Liver (tissue), 3 donors: ENCODE measurements at regions not wholly inside any gene's neighbourhood (a gene's known extent, or its start where the extent isn't known, plus 50 kb on each side); places are given as distances from the start of the nearest gene placed in this dataset.

Source experiments
- ATF3 ChIP-seq: IDR thresholded peaks from 2 replicates; pipeline ENCODE4 v1.6.1; 2016; ENCODE audit warnings: antibody characterized with exemption
- GABPA ChIP-seq, 2 donors: IDR thresholded peaks in 1 of 2; conservative IDR thresholded peaks in 1 of 2; 2 replicates each; pipeline ENCODE4 v1.6.1; 2016; ENCODE audit warnings: antibody characterized with exemption in 2 of 2, mild to moderate bottlenecking in 1 of 2, moderate library complexity in 1 of 2
- MAX ChIP-seq: IDR thresholded peaks from 2 replicates; pipeline ENCODE4 v1.6.1; 2016; ENCODE audit warnings: antibody characterized with exemption
- TF ChIP-seq, protein P1 (sequence below): fragments of 150-350 bp; IDR thresholded peaks from 2 replicates; pipeline ENCODE4 v1.5.1; 2017; ENCODE audit warnings: improper control_type of control experiment, low read depth, low read length; ENCODE audit not compliant: missing input control
- donor health status: healthy.
- donor health status: healthy.

DNA sequence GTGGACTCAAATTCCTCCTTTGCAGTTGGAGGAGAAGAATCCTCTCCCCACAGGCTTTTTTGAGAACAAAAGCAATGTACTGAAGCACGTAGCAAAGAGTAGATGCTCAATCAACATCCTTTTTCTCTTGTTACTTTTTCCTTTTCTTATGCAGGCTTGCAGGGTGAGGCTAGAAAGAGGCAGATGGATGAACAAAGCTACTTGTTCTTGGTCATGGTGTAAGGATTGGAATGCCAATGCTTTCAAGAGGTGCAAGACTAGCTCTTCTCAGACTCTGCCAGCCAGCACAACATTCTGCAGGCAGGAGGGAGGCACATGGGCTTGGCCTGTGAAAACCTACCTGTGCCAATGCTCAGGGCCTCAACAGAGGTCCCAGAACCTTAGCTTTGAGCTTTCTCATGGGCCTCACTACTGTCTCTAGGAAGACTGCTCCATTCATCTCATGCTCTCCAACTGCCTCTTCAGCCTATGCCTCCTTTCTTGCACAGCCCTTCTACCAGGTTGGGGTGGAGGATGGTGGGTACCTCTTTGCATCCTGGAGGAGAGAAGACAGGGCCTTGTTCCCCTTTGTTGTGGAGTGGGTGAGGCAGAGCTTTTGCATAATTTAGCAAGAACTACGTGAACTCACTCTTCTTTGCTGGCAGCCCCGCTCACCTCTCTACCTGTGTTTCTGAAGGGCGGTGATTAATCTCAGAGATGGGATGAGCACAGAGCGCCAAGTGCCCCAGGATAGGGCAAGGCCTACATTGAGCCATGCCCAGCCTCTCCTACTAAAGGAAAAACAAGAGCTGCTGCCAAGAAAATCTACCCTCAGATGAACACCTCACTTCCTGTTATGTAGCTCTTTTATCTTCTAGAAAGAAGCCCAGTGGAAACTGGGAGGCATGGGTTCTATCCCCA is 1119.7 kb downstream of the VRK1 start:
- TF ChIP-seq, protein P1, sequence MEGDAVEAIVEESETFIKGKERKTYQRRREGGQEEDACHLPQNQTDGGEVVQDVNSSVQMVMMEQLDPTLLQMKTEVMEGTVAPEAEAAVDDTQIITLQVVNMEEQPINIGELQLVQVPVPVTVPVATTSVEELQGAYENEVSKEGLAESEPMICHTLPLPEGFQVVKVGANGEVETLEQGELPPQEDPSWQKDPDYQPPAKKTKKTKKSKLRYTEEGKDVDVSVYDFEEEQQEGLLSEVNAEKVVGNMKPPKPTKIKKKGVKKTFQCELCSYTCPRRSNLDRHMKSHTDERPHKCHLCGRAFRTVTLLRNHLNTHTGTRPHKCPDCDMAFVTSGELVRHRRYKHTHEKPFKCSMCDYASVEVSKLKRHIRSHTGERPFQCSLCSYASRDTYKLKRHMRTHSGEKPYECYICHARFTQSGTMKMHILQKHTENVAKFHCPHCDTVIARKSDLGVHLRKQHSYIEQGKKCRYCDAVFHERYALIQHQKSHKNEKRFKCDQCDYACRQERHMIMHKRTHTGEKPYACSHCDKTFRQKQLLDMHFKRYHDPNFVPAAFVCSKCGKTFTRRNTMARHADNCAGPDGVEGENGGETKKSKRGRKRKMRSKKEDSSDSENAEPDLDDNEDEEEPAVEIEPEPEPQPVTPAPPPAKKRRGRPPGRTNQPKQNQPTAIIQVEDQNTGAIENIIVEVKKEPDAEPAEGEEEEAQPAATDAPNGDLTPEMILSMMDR = no peak
- TF ChIP-seq MAX = no peak
- TF ChIP-seq ATF3 = no peak
- TF ChIP-seq GABPA (IDR thresholded peaks at IDR 0.05 in 1 of 2, conservative IDR thresholded peaks at IDR 0.05 in 1 of 2) = no peak
